Smooth muscle cell (in vitro differentiated cells): ENCODE measurements at regions not wholly inside any gene's neighbourhood (a gene's known extent, or its start where the extent isn't known, plus 50 kb on each side); places are given as distances from the start of the nearest gene placed in this dataset.

Experiments used
- DNase-seq: peaks from one replicate; lab custom pipeline; 2025; ENCODE audit not compliant: unreplicated experiment; lab: John Stamatoyannopoulos, UW
- H2AFZ ChIP-seq: fragments of 200-600 bp; sonication (generic); 2 replicates; pipeline ENCODE4 v1.6.0; 2016; ENCODE audit warnings: antibody characterized with exemption, low read depth, mild to moderate bottlenecking
- H3F3A ChIP-seq: fragments of 200-600 bp; sonication (generic); 2 replicates; pipeline ENCODE4 v1.6.0; 2017; ENCODE audit warnings: antibody characterized with exemption, low read depth
- H3K27ac ChIP-seq: fragments of 200-600 bp; sonication (generic); 2 replicates; pipeline ENCODE4 v1.5.1; 2016; ENCODE audit warnings: low read depth, mild to moderate bottlenecking
- H3K27me3 ChIP-seq: fragments of 200-600 bp; sonication (generic); 2 replicates; pipeline ENCODE4 v1.6.1; 2016; ENCODE audit warnings: low read depth, mild to moderate bottlenecking
- H3K36me3 ChIP-seq: fragments of 200-600 bp; sonication (generic); 2 replicates; pipeline ENCODE4 v1.5.1; 2016; ENCODE audit warnings: low read depth
- H3K4me1 ChIP-seq: fragments of 200-600 bp; sonication (generic); 2 replicates; pipeline ENCODE4 v1.5.1; 2016; ENCODE audit warnings: low read depth
- H3K4me2 ChIP-seq: fragments of 200-600 bp; sonication (generic); 2 replicates; pipeline ENCODE4 v1.6.0; 2016; ENCODE audit warnings: mild to moderate bottlenecking
- H3K4me3 ChIP-seq: fragments of 200-600 bp; sonication (generic); 2 replicates; pipeline ENCODE4 v1.5.1; 2016; ENCODE audit warnings: mild to moderate bottlenecking
- H3K79me2 ChIP-seq: fragments of 200-600 bp; sonication (generic); 2 replicates; pipeline ENCODE4 v1.6.0; 2016; ENCODE audit warnings: low read depth, mild to moderate bottlenecking
- H3K9ac ChIP-seq: fragments of 200-600 bp; sonication (generic); 2 replicates; pipeline ENCODE4 v1.6.0; 2016; ENCODE audit warnings: low read depth
- H3K9me3 ChIP-seq: fragments of 200-600 bp; sonication (generic); replicated peaks from 2 replicates; pipeline ENCODE4 v1.5.1; 2016; ENCODE audit warnings: low read depth
- H4K20me1 ChIP-seq: fragments of 200-600 bp; sonication (generic); 2 replicates; pipeline ENCODE4 v1.6.0; 2016; ENCODE audit warnings: low read depth
- WGBS: methylation state at CpG from one replicate; pipeline ENCODE4 v1.1.7; 2016; ENCODE audit warnings: low lambda C conversion rate; 5-methylcytosine and 5-hydroxymethylcytosine counted together
- TF ChIP-seq, protein P1 (sequence below): fragments of 200-600 bp; sonication (generic); IDR thresholded peaks from 2 replicates; pipeline ENCODE4 v1.5.1; 2017; ENCODE audit warnings: borderline replicate concordance, mild to moderate bottlenecking, antibody characterized with exemption; ENCODE audit not compliant: insufficient read depth, poor library complexity, severe bottlenecking

DNA sequence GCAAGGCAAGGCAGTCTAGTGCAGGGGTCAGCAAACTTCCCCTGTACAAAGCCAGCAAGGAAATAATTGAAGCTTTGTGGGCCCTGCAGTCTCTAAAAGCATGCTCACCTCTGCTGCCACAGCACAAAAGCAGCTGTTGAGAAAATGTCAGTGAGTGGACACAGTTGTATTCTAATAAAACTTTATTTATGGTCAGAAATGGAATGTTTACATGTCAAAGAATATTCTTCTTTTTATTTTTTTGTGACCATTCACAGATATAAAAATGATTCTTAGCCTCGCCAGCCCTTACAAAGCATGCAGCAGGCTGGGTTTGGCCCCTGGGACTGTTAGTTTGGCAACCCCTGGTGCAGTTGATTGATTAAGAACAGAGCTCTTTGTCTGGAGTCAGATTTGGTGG, 192.4 kb downstream of the BUB3 start:
- Histone ChIP-seq H3K27me3 (no peaks in the 10 kb centered on the region), H3K4me3 (no peak overlapping the region), H4K20me1 (no peaks in the 10 kb centered on the region), H3K4me2 (no peak overlapping the region), H3K36me3 (no peaks in the 10 kb centered on the region), H3K79me2 (no peaks in the 10 kb centered on the region), H3K9ac (no peak overlapping the region), H3F3A (no peaks in the 10 kb centered on the region), H2AFZ (no peak overlapping the region), H3K4me1 (no peaks in the 10 kb centered on the region), H3K9me3 (no peaks in the 10 kb centered on the region), H3K27ac (no peak overlapping the region)
- DNase-seq: no peak
- TF ChIP-seq, protein P1, sequence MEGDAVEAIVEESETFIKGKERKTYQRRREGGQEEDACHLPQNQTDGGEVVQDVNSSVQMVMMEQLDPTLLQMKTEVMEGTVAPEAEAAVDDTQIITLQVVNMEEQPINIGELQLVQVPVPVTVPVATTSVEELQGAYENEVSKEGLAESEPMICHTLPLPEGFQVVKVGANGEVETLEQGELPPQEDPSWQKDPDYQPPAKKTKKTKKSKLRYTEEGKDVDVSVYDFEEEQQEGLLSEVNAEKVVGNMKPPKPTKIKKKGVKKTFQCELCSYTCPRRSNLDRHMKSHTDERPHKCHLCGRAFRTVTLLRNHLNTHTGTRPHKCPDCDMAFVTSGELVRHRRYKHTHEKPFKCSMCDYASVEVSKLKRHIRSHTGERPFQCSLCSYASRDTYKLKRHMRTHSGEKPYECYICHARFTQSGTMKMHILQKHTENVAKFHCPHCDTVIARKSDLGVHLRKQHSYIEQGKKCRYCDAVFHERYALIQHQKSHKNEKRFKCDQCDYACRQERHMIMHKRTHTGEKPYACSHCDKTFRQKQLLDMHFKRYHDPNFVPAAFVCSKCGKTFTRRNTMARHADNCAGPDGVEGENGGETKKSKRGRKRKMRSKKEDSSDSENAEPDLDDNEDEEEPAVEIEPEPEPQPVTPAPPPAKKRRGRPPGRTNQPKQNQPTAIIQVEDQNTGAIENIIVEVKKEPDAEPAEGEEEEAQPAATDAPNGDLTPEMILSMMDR: no peak
- 95% methylated on average over 1 of the region's 1 CpG for WGBS

DNA sequence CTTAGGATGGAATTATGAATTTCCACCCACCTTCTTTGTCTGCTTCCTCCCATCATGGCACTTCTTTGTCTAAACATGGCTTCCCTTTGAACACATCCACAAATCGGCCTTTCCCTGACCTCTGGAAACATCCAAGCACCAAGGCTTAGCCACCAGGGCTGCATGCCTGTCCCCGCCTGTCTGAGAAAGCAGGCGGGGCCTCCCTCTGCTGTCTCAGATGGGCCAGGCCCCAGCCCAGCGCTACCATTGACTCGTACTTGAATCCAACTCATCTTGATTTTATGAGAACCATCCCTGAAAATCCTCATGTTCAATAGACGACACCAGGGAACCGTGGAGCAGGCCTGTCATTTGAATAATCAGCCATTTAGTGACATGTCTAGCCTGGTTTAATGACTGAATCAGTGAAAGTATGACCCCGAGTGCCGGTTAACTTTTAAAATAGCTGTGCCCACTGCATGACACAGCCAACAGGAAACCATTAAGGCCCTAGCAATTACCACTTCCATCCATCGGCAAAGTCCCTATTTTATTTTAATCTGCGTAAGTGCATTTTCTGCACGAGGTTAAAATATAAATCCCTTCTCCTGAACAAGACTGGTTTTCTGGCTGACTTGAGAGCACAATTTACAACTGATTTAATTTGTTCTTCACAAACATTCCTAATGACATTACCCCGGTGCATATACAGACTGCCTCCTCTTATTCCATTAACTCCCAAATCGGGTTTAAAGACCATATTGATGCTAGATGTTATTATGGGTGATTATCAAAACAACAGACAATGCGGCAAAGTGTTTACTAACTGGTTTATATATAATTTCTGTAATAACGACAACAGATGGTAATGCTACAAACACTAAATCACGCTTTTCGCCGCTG, 194.7 kb downstream of the BUB3 start:
- Histone ChIP-seq H2AFZ (no peak overlapping the region), H3K79me2 (no peaks in the 10 kb centered on the region), H4K20me1 (no peaks in the 10 kb centered on the region), H3F3A (no peaks in the 10 kb centered on the region), H3K27ac (no peak overlapping the region), H3K36me3 (no peaks in the 10 kb centered on the region), H3K27me3 (no peaks in the 10 kb centered on the region), H3K9me3 (no peaks in the 10 kb centered on the region), H3K9ac (no peak overlapping the region), H3K4me2 (no peak overlapping the region), H3K4me1 (peaks cover 5% of the 10 kb centered on the region), H3K4me3 (no peak overlapping the region)
- WGBS: 91% methylated on average over 19 of the region's 19 CpGs
- no peak for DNase-seq
- TF ChIP-seq, protein P1: no peak

DNA sequence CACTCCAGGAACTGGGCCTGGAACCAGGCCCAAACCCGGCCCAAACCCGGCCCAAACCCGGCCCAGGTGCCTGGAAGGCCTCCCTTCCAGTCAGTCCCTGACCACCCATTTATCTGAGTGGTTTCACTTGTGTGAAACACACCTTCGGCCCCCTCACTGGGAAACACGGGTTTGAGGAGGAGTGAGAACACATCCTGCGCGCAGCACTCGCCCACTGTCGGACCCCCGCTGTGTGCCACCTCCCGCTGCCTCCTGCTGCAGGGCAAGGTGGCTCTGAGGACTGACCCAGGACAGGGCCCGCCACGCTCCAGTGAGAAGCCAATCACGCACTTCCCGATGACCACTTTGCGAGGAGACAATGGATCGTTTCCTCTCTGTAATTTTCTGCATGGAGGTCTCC, 197.5 kb downstream of the BUB3 start:
- Histone ChIP-seq H3K9me3 (no peaks in the 10 kb centered on the region), H3K4me3 (no peak overlapping the region), H3K79me2 (no peaks in the 10 kb centered on the region), H4K20me1 (no peaks in the 10 kb centered on the region), H3K36me3 (no peaks in the 10 kb centered on the region), H2AFZ (no peak overlapping the region), H3K9ac (no peak overlapping the region), H3K27me3 (no peaks in the 10 kb centered on the region), H3K27ac (no peak overlapping the region), H3K4me2 (no peak overlapping the region), H3K4me1 (peaks cover 16% of the 10 kb centered on the region), H3F3A (no peaks in the 10 kb centered on the region)
- WGBS: 98% methylated on average over 17 of the region's 17 CpGs
- TF ChIP-seq, protein P1: no peak
- DNase-seq: no peak

DNA sequence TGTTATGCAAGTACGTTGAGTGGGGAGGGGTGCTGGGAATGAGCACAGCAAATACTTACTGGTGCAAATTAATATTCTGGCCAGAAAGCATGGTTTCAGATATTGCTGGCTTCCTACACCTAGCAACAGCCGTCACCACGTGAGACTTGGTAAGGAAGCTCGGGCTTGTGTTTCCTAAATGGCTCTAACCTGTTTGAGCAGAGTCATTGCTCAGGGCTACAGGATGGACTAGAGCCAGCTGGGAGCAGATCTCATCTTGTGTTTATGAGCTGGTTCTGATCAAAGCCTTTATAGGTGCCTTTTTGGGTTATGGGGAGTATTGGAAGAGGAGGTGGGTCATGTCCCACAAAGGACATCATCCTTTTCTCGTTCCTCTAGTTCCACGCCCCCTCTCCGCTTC, 200.3 kb downstream of the BUB3 start:
- H3K9ac ChIP-seq: no peak overlapping the region
- no peaks in the 10 kb centered on the region for H3K79me2 ChIP-seq
- no peak overlapping the region for H2AFZ ChIP-seq
- H3K4me1 ChIP-seq: peaks cover 29% of the 10 kb centered on the region
- no peaks in the 10 kb centered on the region for H4K20me1 ChIP-seq
- H3K27ac ChIP-seq: no peak overlapping the region
- no peak overlapping the region for H3K4me2 ChIP-seq
- no peak for DNase-seq
- no peaks in the 10 kb centered on the region for H3F3A ChIP-seq
- H3K4me3 ChIP-seq: no peak overlapping the region
- WGBS: 84% methylated on average over 7 of the region's 7 CpGs
- TF ChIP-seq, protein P1: no peak
- no peaks in the 10 kb centered on the region for H3K9me3 ChIP-seq
- H3K27me3 ChIP-seq: no peaks in the 10 kb centered on the region
- no peaks in the 10 kb centered on the region for H3K36me3 ChIP-seq
